ENCODE measurements at regions not wholly inside any gene's neighbourhood (a gene's known extent, or its start where the extent isn't known, plus 50 kb on each side); places are given as distances from the start of the nearest gene placed in this dataset.
"Not testable (repeated sequence)": the region's sequence is repeated elsewhere in the genome, so short reads cannot be mapped to it uniquely, and the experiment has no call there.

DNA sequence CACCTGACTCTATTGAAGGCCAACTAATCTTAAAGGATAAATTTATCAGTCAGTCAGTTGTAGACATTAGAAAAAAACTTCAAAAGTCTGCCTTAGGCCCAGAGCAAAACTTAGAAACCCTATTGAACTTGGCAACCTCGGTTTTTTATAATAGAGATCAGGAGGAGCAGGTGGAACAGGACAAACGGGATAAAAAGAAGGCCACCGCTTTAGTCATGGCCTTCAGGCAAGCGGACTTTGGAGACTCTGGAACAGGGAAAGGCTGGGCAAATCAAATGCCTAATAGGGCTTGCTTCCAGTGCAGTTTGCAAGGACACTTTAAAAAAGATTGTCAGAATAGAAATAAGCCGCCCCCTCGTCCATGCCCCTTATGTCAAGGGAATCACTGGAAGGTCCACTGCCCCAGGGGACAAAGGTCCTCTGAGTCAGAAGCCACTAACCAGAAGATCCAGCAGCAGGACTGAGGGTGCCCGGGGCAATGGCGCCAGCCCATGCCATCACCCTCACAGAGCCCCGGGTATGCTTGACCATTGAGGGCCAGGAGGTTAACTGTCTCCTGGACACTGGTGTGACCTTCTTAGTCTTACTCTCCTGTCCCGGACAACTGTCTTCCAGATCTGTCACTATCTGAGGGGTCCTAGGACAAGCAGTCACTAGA lies 98.5 kb downstream of the ZNF467 start:
- TF ChIP-seq, protein P1, sequence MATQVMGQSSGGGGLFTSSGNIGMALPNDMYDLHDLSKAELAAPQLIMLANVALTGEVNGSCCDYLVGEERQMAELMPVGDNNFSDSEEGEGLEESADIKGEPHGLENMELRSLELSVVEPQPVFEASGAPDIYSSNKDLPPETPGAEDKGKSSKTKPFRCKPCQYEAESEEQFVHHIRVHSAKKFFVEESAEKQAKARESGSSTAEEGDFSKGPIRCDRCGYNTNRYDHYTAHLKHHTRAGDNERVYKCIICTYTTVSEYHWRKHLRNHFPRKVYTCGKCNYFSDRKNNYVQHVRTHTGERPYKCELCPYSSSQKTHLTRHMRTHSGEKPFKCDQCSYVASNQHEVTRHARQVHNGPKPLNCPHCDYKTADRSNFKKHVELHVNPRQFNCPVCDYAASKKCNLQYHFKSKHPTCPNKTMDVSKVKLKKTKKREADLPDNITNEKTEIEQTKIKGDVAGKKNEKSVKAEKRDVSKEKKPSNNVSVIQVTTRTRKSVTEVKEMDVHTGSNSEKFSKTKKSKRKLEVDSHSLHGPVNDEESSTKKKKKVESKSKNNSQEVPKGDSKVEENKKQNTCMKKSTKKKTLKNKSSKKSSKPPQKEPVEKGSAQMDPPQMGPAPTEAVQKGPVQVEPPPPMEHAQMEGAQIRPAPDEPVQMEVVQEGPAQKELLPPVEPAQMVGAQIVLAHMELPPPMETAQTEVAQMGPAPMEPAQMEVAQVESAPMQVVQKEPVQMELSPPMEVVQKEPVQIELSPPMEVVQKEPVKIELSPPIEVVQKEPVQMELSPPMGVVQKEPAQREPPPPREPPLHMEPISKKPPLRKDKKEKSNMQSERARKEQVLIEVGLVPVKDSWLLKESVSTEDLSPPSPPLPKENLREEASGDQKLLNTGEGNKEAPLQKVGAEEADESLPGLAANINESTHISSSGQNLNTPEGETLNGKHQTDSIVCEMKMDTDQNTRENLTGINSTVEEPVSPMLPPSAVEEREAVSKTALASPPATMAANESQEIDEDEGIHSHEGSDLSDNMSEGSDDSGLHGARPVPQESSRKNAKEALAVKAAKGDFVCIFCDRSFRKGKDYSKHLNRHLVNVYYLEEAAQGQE (IDR thresholded peaks at IDR 0.05; ENCODE audit: low read depth, low read length) = not testable (repeated sequence)
- TF ChIP-seq, protein P2, sequence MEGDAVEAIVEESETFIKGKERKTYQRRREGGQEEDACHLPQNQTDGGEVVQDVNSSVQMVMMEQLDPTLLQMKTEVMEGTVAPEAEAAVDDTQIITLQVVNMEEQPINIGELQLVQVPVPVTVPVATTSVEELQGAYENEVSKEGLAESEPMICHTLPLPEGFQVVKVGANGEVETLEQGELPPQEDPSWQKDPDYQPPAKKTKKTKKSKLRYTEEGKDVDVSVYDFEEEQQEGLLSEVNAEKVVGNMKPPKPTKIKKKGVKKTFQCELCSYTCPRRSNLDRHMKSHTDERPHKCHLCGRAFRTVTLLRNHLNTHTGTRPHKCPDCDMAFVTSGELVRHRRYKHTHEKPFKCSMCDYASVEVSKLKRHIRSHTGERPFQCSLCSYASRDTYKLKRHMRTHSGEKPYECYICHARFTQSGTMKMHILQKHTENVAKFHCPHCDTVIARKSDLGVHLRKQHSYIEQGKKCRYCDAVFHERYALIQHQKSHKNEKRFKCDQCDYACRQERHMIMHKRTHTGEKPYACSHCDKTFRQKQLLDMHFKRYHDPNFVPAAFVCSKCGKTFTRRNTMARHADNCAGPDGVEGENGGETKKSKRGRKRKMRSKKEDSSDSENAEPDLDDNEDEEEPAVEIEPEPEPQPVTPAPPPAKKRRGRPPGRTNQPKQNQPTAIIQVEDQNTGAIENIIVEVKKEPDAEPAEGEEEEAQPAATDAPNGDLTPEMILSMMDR (IDR thresholded peaks at IDR 0.05) = not testable (repeated sequence)
- TF ChIP-seq EZH2phosphoT487 (IDR thresholded peaks at IDR 0.05; ENCODE audit: borderline replicate concordance, low read depth); TAF1 (IDR thresholded peaks at IDR 0.05; ENCODE audit: borderline replicate concordance, low read depth, low read length); JUND (IDR thresholded peaks at IDR 0.05); SMC3 (IDR thresholded peaks at IDR 0.05; ENCODE audit: low read depth, low read length); RFX5 (IDR thresholded peaks at IDR 0.05; ENCODE audit: low read length); FOSL2 (IDR thresholded peaks at IDR 0.05; ENCODE audit: borderline replicate concordance, low read depth); POLR2AphosphoS5 (IDR thresholded peaks at IDR 0.05; ENCODE audit: low read depth, low read length): not testable (repeated sequence)
